ENCODE measurements at regions not wholly inside any gene's neighbourhood (a gene's known extent, or its start where the extent isn't known, plus 50 kb on each side); places are given as distances from the start of the nearest gene placed in this dataset.

- TF ChIP-seq CTCF (conservative IDR thresholded peaks at IDR 0.05 in 1 of 2, IDR thresholded peaks at IDR 0.05 in 1 of 2; ENCODE audit: low read depth in 1 of 2, low read length in 2 of 2) (no peak), EZH2 (IDR thresholded peaks at IDR 0.05; ENCODE audit: low read length, missing control alignments) (no peak)
Observed at GRCh38 chr11:10360835-10361234, 56.0 kb downstream of the ADM start.

Measured in fibroblast of lung (primary cell).